ENCODE measurements at regions not wholly inside any gene's neighbourhood (a gene's known extent, or its start where the extent isn't known, plus 50 kb on each side); places are given as distances from the start of the nearest gene placed in this dataset.

GRCh38 chr7:82685214-82685613 is 241.6 kb upstream of the CACNA2D1 start:
- TF ChIP-seq CTCF (IDR thresholded peaks at IDR 0.05) (no peak), CREB1 (CRISPR knock-in tag; IDR thresholded peaks at IDR 0.05) (no peak), AR (CRISPR knock-in tag; IDR thresholded peaks at IDR 0.05) (no peak), ZNF512 (CRISPR knock-in tag; IDR thresholded peaks at IDR 0.05; ENCODE audit: borderline replicate concordance) (no peak)
